Spleen (tissue), 11 donors: ENCODE measurements at regions not wholly inside any gene's neighbourhood (a gene's known extent, or its start where the extent isn't known, plus 50 kb on each side); places are given as distances from the start of the nearest gene placed in this dataset.
"Not testable (repeated sequence)": the region's sequence is repeated elsewhere in the genome, so short reads cannot be mapped to it uniquely, and the experiment has no call there.

Experiments
- DNase-seq: peaks from one replicate; pipeline ENCODE4 v3.0.0-alpha.2; 2020
- H3K27ac ChIP-seq, 8 donors: fragments of 200-600 bp; sonication (generic) in 7 of 8; 1 replicate in 4 of 8; 2 replicates in 4 of 8; pipeline versions ENCODE4 v1.5.0 to v1.8.0; 2016 to 2021; ENCODE audit warnings: inconsistent platforms in 4 of 8, mild to moderate bottlenecking in 4 of 8, moderate library complexity in 1 of 8
- H3K27me3 ChIP-seq, 7 donors: fragments of 200-600 bp; sonication (generic) in 6 of 7; replicated peaks in 1 of 7; 1 replicate in 4 of 7; 2 replicates in 3 of 7; pipeline versions ENCODE4 v1.5.0 to v1.8.0; 2016 to 2021; ENCODE audit warnings: inconsistent platforms in 3 of 7, mild to moderate bottlenecking in 1 of 7
- H3K36me3 ChIP-seq, 6 donors: fragments of 200-600 bp; sonication (generic) in 5 of 6; 1 replicate in 4 of 6; 2 replicates in 2 of 6; pipeline versions ENCODE4 v1.5.0 to v1.8.0; 2016 to 2021; ENCODE audit warnings: inconsistent platforms in 2 of 6
- H3K4me1 ChIP-seq, 6 donors: fragments of 200-600 bp; sonication (generic) in 5 of 6; 1 replicate in 3 of 6; 2 replicates in 3 of 6; pipeline versions ENCODE4 v1.5.0 to v1.8.0; 2016 to 2021; ENCODE audit warnings: inconsistent platforms in 3 of 6
- H3K4me3 ChIP-seq, 8 donors: fragments of 200-600 bp; sonication (generic) in 7 of 8; 1 replicate in 4 of 8; 2 replicates in 4 of 8; pipeline versions ENCODE4 v1.5.0 to v1.8.0; 2016 to 2021; ENCODE audit warnings: inconsistent platforms in 4 of 8, mild to moderate bottlenecking in 4 of 8, moderate library complexity in 2 of 8
- H3K9me3 ChIP-seq, 8 donors: fragments of 200-600 bp; sonication (generic) in 7 of 8; 1 replicate in 4 of 8; 2 replicates in 4 of 8; pipeline versions ENCODE4 v1.5.0 to v1.8.0; 2016 to 2021; ENCODE audit warnings: inconsistent platforms in 4 of 8
- POLR2A ChIP-seq, 3 donors: fragments of 450-650 bp; IDR thresholded peaks; one replicate each; pipeline ENCODE4 v1.5.1; 2017; ENCODE audit warnings: antibody characterized with exemption in 3 of 3, mild to moderate bottlenecking in 1 of 3
- POLR2AphosphoS5 ChIP-seq, 3 donors: sonication (generic); formaldehyde crosslinking; IDR thresholded peaks; one replicate each; pipeline ENCODE4 v1.5.1; 2017; ENCODE audit warnings: antibody characterized with exemption in 3 of 3
- WGBS, 5 donors: extraction: QIAGEN DNeasy Blood & Tissue Kit in 3 of 5; methylation state at CpG; one replicate each; pipeline versions ENCODE4 v1.1.5 to v1.1.7; 2013 to 2018; 5-methylcytosine and 5-hydroxymethylcytosine counted together
- intact Hi-C: fragments of 100-400 bp; cut with DNase I; formaldehyde crosslinking; loops from one replicate; pipeline ENCODE4 v1.15.0; 2023; ENCODE audit warnings: low total_unique reads
- TF ChIP-seq, protein P1 (sequence below), 11 experiments: fragments of 200-600 bp in 7 of 11; fragments of 450-650 bp in 4 of 11; sonication (generic) in 4 of 11; IDR thresholded peaks in 8 of 11; conservative IDR thresholded peaks in 3 of 11; 1 replicate in 7 of 11; 2 replicates in 4 of 11; pipeline versions ENCODE4 v1.4.0 to v1.8.0; 2016 to 2021; ENCODE audit warnings: antibody characterized with exemption in 11 of 11, inconsistent platforms in 4 of 11, mild to moderate bottlenecking in 1 of 11
- donor health status: healthy with polysubstance abuse.
- donor health status: DM: no; HTN: no; CAD: no; lungs with moderate emphysema.
- donor health status: DM: no; HTN: no; CAD: no.
- donor health status: Bipolar disorder and iron deficiency.
- donor health status: healthy.
- donor health status: DM: no; HTN: no; CAD: no.
- donor health status: DM: yes; HTN: yes; CAD: no.

GRCh38 chr13:89520468-89520867 is 1827.0 kb upstream of the MIR17HG start:
- intact Hi-C loops = no loop called here
- no peak overlapping the region for H3K4me3 ChIP-seq
- H3K27me3 ChIP-seq = no peaks in the 10 kb centered on the region
- TF ChIP-seq, protein P1, sequence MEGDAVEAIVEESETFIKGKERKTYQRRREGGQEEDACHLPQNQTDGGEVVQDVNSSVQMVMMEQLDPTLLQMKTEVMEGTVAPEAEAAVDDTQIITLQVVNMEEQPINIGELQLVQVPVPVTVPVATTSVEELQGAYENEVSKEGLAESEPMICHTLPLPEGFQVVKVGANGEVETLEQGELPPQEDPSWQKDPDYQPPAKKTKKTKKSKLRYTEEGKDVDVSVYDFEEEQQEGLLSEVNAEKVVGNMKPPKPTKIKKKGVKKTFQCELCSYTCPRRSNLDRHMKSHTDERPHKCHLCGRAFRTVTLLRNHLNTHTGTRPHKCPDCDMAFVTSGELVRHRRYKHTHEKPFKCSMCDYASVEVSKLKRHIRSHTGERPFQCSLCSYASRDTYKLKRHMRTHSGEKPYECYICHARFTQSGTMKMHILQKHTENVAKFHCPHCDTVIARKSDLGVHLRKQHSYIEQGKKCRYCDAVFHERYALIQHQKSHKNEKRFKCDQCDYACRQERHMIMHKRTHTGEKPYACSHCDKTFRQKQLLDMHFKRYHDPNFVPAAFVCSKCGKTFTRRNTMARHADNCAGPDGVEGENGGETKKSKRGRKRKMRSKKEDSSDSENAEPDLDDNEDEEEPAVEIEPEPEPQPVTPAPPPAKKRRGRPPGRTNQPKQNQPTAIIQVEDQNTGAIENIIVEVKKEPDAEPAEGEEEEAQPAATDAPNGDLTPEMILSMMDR (IDR thresholded peaks at IDR 0.05 in 8 of 11, conservative IDR thresholded peaks at IDR 0.05 in 3 of 11) = no peak
- peaks cover 0 to 30% (median 0%) of the 10 kb centered on the region in 8 donors for H3K9me3 ChIP-seq
- no peak overlapping the region for H3K27ac ChIP-seq
- H3K36me3 ChIP-seq = no peaks in the 10 kb centered on the region
- H3K4me1 ChIP-seq = no peaks in the 10 kb centered on the region
- no peak for DNase-seq

GRCh38 chr13:89521672-89522071 is 1825.8 kb upstream of the MIR17HG start:
- 60 to 83% (median 75%) methylated on average over 2 of the region's 2 CpGs for WGBS, 5 donors

DNA sequence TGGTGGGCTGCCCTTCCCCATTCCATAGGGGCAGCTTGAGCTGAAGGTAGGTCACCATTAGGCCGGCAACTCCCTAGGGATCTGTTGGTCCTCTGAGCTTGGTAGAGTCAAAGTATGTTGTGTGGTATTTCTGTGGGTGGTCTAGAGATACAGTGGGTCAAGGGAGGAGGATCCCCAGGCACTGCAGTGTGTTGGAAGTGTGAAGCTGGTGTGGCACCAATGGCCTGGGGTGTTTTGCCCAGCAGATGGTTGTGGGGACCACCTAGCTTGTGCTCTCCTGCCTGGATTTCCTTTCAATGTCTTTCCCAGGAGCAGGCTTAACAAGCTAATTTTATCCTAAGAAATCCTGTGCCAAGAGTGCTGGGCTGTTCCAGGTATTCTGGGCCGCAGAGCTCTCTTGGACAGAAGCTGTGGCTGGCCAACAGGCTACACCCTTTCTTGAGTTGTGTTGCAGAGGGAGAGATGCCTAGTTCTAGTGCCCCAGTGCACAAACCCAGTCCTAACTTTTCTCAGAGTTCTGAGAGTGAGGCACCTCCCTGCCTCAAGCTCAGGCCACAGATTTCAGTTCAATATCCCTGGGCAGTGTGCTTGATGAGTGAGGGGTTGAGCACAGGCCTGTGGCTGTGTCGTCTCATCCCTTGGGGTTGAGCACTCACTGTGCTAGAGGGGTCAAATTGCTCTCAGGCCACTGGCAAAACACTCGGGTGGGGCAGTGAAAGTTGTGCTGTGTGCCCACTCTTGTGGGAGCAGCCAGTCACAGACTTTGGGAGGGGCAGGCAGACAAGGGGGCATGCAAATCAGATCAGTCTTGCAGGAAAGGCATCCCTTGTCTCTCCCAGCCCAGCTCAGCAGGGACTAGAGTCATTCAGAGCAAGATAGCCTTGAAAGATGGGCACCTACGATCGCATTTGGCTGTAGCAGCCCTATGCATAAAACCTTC is 1806.1 kb upstream of the MIR17HG start:
- 82 to 98% (median 91%) methylated on average over 4 to 6 of the region's 6 CpGs for WGBS, 5 donors
- no peak for DNase-seq

More at GRCh38 chr13:89521672-89522071, 1825.8 kb upstream of the MIR17HG start:
- H3K4me3 ChIP-seq, H3K27me3 ChIP-seq, H3K27ac ChIP-seq, H3K4me1 ChIP-seq, H3K36me3 ChIP-seq, intact Hi-C loops, DNase-seq: not testable (repeated sequence)
- H3K9me3 ChIP-seq = peaks cover 0 to 30% (median 0%) of the 10 kb centered on the region in 8 donors

DNA sequence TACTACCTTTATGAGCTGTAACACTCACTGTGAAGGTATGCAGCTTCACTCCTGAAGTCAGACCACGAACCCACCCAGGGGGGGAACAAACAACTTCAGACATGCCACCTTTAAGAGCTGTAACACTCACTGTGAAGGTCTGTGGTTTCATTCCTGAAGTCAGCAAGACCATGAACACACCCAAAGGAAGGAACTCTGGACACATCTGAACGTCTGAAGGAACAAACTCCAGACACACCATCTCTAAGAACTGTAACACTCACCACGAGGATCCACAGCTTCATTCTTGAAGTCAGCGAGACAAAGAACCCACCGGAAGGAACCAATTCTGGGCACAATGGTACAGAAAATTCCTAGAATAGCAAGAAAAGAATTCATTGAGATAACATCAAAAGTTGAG is 1796.5 kb upstream of the MIR17HG start:
- no peaks in the 10 kb centered on the region for H3K36me3 ChIP-seq
- no peak for DNase-seq
- no peaks in the 10 kb centered on the region for H3K4me1 ChIP-seq
- H3K4me3 ChIP-seq = no peak overlapping the region
- intact Hi-C loops = no loop called here
- TF ChIP-seq POLR2A (IDR thresholded peaks at IDR 0.05) (no peak), POLR2AphosphoS5 (IDR thresholded peaks at IDR 0.05) (no peak)
- TF ChIP-seq, protein P1 (IDR thresholded peaks at IDR 0.05 in 8 of 11, conservative IDR thresholded peaks at IDR 0.05 in 3 of 11) = no peak
- WGBS, 5 donors = 51 to 77% (median 63%) methylated on average over 5 of the region's 5 CpGs
- peaks cover 0 to 8% (median 0%) of the 10 kb centered on the region in 8 donors for H3K9me3 ChIP-seq
- H3K27me3 ChIP-seq = no peaks in the 10 kb centered on the region
- no peak overlapping the region for H3K27ac ChIP-seq

More for the DNA sequence above, 1806.1 kb upstream of the MIR17HG start:
- Histone ChIP-seq H3K9me3 (peaks cover 0 to 12% (median 6%) of the 10 kb centered on the region in 8 donors), H3K4me1 (no peaks in the 10 kb centered on the region), H3K4me3 (no peak overlapping the region), H3K27ac (no peak overlapping the region), H3K27me3 (no peaks in the 10 kb centered on the region), H3K36me3 (no peaks in the 10 kb centered on the region)
- intact Hi-C loops = no loop called here
- TF ChIP-seq, protein P1 (IDR thresholded peaks at IDR 0.05 in 8 of 11, conservative IDR thresholded peaks at IDR 0.05 in 3 of 11) = no peak
- TF ChIP-seq POLR2AphosphoS5 (IDR thresholded peaks at IDR 0.05) (no peak), POLR2A (IDR thresholded peaks at IDR 0.05) (no peak)
